Psoas muscle (tissue), 7 donors: ENCODE measurements at regions not wholly inside any gene's neighbourhood (a gene's known extent, or its start where the extent isn't known, plus 50 kb on each side); places are given as distances from the start of the nearest gene placed in this dataset.

ENCODE experiments used
- ATAC-seq, 4 donors: fragments of 200-7000 bp; cut with Tn5 transposase; one replicate each; pipeline ENCODE4 v1.9.1; 2020; ENCODE audit warnings: moderate library complexity in 3 of 4, mild to moderate bottlenecking in 2 of 4
- DNase-seq, 2 donors: peaks; one replicate each; pipeline ENCODE4 v3.0.0-alpha.2; 2020
- H3K27ac ChIP-seq: fragments of 200-600 bp; one replicate; pipeline ENCODE4 v1.8.0; 2022
- H3K27me3 ChIP-seq, 3 donors: fragments of 200-600 bp in 1 of 3; one replicate each; pipeline versions ENCODE4 v1.6.1 to v1.8.0; 2013 to 2022; ENCODE audit warnings: low read length in 2 of 3, mild to moderate bottlenecking in 2 of 3, moderate library complexity in 1 of 3; ENCODE audit not compliant: insufficient read depth in 3 of 3
- H3K36me3 ChIP-seq, 2 donors: fragments of 200-600 bp in 1 of 2; one replicate each; pipeline versions ENCODE4 v1.6.1 to v1.8.0; 2013 to 2022; ENCODE audit warnings: low read depth in 1 of 2, mild to moderate bottlenecking in 1 of 2, moderate library complexity in 1 of 2; ENCODE audit not compliant: insufficient read depth in 1 of 2
- H3K4me1 ChIP-seq: fragments of 200-600 bp; one replicate; pipeline ENCODE4 v1.8.0; 2022
- H3K4me3 ChIP-seq: fragments of 200-600 bp; one replicate; pipeline ENCODE4 v1.8.0; 2022; ENCODE audit warnings: mild to moderate bottlenecking
- H3K9me3 ChIP-seq: fragments of 200-600 bp; one replicate; pipeline ENCODE4 v1.8.0; 2022
- WGBS, 3 donors: extraction: QIAGEN DNeasy Blood & Tissue Kit; methylation state at CpG; one replicate each; pipeline versions ENCODE4 v1.1.6 to v1.1.7; 2013; 5-methylcytosine and 5-hydroxymethylcytosine counted together
- intact Hi-C, 2 donors: fragments of 100-400 bp; cut with DNase I; formaldehyde crosslinking; loops; one replicate each; pipeline versions ENCODE4 v1.11.0 to v1.14.2; 2022
- TF ChIP-seq, protein P1 (sequence below): fragments of 200-600 bp; IDR thresholded peaks from one replicate; pipeline ENCODE4 v1.8.0; 2022; ENCODE audit warnings: antibody characterized with exemption
- donor health status: healthy with polysubstance abuse.
- donor health status: DM: no; HTN: no; CAD: no; lungs with moderate emphysema.
- donor health status: Bipolar disorder and iron deficiency.
- donor health status: healthy.
- donor health status: DM: yes; HTN: yes; CAD: no.
- donor health status: DM: no; HTN: no; CAD: no.
- donor health status: DM: yes; HTN: yes; CAD: no.

DNA sequence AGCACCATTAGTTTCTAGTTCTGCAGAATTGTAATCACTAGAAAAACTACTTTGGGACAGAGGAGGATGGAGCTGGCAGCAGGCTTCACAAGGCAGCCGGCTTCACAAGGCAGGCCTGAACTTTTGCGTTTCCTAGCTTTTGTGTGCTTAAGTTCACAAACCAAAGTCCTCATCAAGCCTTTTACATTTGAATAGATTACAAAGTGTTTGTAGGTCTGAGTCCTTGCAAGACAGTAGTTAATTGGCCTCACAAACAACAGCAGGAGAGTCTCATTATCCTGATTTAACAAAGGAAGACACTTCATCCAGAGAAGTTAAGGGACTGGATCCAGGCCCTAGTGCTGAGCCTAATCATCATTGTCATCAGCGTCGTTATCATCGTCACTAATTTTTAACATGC lies 147.8 kb upstream of the AUTS2 start:
- ATAC-seq: no peak
- intact Hi-C loops: no loop called here
- Histone ChIP-seq H3K4me1 (peaks cover 9% of the 10 kb centered on the region), H3K9me3 (no peaks in the 10 kb centered on the region), H3K27me3 (no peaks in the 10 kb centered on the region), H3K27ac (no peak overlapping the region), H3K36me3 (no peaks in the 10 kb centered on the region), H3K4me3 (no peak overlapping the region)
- 83 to 86% (median 86%) methylated on average over 5 of the region's 5 CpGs for WGBS, 3 donors
- TF ChIP-seq, protein P1, sequence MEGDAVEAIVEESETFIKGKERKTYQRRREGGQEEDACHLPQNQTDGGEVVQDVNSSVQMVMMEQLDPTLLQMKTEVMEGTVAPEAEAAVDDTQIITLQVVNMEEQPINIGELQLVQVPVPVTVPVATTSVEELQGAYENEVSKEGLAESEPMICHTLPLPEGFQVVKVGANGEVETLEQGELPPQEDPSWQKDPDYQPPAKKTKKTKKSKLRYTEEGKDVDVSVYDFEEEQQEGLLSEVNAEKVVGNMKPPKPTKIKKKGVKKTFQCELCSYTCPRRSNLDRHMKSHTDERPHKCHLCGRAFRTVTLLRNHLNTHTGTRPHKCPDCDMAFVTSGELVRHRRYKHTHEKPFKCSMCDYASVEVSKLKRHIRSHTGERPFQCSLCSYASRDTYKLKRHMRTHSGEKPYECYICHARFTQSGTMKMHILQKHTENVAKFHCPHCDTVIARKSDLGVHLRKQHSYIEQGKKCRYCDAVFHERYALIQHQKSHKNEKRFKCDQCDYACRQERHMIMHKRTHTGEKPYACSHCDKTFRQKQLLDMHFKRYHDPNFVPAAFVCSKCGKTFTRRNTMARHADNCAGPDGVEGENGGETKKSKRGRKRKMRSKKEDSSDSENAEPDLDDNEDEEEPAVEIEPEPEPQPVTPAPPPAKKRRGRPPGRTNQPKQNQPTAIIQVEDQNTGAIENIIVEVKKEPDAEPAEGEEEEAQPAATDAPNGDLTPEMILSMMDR: no peak
- DNase-seq: no peak

DNA sequence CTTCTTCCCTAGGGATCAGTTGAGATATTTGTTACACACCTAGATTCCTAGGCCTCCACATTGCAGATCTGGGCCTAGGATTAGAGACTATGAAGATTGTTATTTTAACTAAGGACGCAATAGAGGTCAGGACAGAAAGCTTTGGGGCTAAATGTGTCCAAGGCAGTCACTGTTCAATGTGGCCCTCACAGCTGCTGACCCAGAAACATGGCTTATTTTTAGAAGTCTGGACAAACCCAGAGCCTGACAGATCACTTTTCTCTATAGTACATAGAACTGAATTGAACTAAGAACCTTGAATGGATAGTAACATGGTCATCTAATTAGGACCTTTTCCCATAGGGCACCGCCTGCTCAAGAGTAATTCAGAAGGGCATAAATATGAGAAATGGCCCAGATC lies 146.6 kb upstream of the AUTS2 start:
- TF ChIP-seq, protein P1: no peak
- no peak overlapping the region for H3K4me3 ChIP-seq
- H3K4me1 ChIP-seq: peaks cover 9% of the 10 kb centered on the region
- H3K27ac ChIP-seq: peak overlapping the region; percentile 20
- no peaks in the 10 kb centered on the region for H3K36me3 ChIP-seq
- no peaks in the 10 kb centered on the region for H3K9me3 ChIP-seq
- peak; percentile 59 to 86 (median 72) for ATAC-seq
- no peaks in the 10 kb centered on the region for H3K27me3 ChIP-seq
- WGBS, 3 donors: 30 to 63% (median 44%) methylated on average over 2 of the region's 2 CpGs
- DNase-seq: no peak
- intact Hi-C loops: no loop called here

DNA sequence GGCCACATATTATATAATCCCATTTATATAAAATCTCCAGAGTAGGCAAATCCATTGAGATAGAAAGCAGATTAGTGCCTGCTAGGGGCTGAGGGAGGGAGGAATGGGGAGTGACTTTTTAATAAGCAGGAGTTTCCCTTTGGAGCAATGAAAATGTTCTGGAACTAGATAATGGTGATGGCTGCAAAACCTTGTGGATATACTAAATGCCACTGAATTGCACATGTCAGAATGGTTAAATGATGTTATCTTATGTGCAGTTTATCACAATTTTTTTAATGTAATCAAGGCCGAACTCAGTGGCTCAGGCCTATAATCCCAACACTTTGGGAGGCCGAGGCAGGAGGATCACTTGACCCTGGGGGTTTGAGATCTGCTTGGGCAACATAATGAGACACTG lies 145.5 kb upstream of the AUTS2 start:
- Histone ChIP-seq H3K9me3 (no peaks in the 10 kb centered on the region), H3K4me1 (peaks cover 9% of the 10 kb centered on the region), H3K4me3 (no peak overlapping the region), H3K27ac (no peak overlapping the region), H3K27me3 (no peaks in the 10 kb centered on the region), H3K36me3 (no peaks in the 10 kb centered on the region)
- no peak for ATAC-seq
- TF ChIP-seq, protein P1: no peak
- intact Hi-C loops: no loop called here
- DNase-seq: no peak
- 97 to 100% (median 98%) methylated on average over 2 of the region's 2 CpGs for WGBS, 3 donors

DNA sequence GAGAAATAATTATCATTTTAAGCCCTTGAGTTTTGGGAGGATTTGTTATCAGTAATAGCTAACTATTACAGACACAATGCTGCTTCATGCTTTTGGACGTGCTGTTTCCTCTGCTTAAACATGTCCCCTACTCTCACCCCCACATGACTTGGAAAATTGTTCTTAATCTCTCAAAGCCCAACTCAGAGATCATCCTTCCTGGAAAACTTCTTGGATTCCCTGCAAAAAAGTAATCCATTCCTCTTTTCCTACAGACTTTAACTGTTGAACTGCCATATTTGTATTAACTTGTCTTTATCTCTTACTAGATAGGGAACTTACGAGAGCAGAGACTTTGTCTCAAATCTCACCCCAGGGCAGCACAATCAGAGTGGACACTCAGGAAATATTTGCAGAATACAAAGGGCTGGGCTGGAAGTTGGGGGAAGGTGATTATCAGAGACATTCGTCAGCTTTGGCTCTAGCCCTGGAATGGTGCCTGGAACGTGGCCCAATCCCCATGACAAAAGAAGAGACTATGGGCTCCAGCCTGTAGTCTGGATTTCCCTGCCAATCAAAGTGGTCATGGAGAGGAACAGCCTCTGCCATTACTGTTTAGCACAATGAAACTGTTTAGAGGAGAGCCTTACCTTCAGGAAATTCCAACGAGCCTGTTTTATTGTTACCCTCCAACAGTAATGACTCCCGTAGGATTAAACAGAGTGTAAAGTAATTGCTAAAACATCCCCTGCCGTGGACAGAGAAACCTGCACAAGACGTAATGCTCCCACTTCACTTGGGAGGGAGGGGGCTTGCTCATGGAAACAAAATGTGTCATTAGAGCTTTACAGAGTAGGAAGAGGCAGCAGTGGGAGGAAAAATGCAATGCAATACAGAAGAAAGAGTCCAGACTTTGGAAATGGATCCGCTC lies 140.4 kb upstream of the AUTS2 start:
- no peaks in the 10 kb centered on the region for H3K27me3 ChIP-seq
- H3K9me3 ChIP-seq: no peaks in the 10 kb centered on the region
- H3K36me3 ChIP-seq: no peaks in the 10 kb centered on the region
- TF ChIP-seq, protein P1: no peak
- peak; percentile 39 to 63 for DNase-seq
- no peak overlapping the region for H3K27ac ChIP-seq
- intact Hi-C loops: no loop called here
- peak; percentile 21 to 71 (median 66) for ATAC-seq
- 20 to 22% (median 21%) methylated on average over 9 of the region's 9 CpGs for WGBS, 3 donors
- H3K4me1 ChIP-seq: no peaks in the 10 kb centered on the region
- no peak overlapping the region for H3K4me3 ChIP-seq
